K562 (cell line): ENCODE measurements at regions not wholly inside any gene's neighbourhood (a gene's known extent, or its start where the extent isn't known, plus 50 kb on each side); places are given as distances from the start of the nearest gene placed in this dataset.

Experiments used
- CTBP1 ChIP-seq: fragments of 450-650 bp; IDR thresholded peaks from 2 replicates; pipeline ENCODE4 v1.6.1; 2016; ENCODE audit warnings: borderline replicate concordance
- HNRNPK ChIP-seq: fragments of 200-400 bp; formaldehyde crosslinking; IDR thresholded peaks from one replicate; pipeline ENCODE4 v1.6.1; 2018; ENCODE audit warnings: mild to moderate bottlenecking, low read depth, low read length; ENCODE audit not compliant: poor library complexity, severe bottlenecking
- SIN3A ChIP-seq, 2 experiments: fragments of 150-350 bp in 1 of 2; IDR thresholded peaks; 2 replicates each; pipeline ENCODE4 v1.6.1; 2011 to 2016; ENCODE audit warnings: borderline replicate concordance in 2 of 2, low read depth in 2 of 2, low read length in 2 of 2, mild to moderate bottlenecking in 2 of 2, moderate library complexity in 2 of 2; ENCODE audit not compliant: control insufficient read depth in 1 of 2
- TEAD2 ChIP-seq: fragments of 450-650 bp; IDR thresholded peaks from 2 replicates; pipeline ENCODE4 v1.6.1; 2016; ENCODE audit warnings: missing genetic modification characterization, control low read depth, missing compliant biosample characterization
- ZBTB17 ChIP-seq: fragments of 450-650 bp; formaldehyde crosslinking; IDR thresholded peaks from 2 replicates; pipeline ENCODE4 v1.4.0; 2020; ENCODE audit warnings: mild to moderate bottlenecking
- TF ChIP-seq, protein P1 (sequence below), 3 experiments: IDR thresholded peaks in 2 of 3; conservative IDR thresholded peaks in 1 of 3; 2 replicates each; pipeline ENCODE4 v1.5.1; 2011 to 2012; ENCODE audit warnings: low read length in 3 of 3, mild to moderate bottlenecking in 3 of 3, control low read depth in 2 of 3, improper control_type of control experiment in 1 of 3, inconsistent platforms in 1 of 3, low read depth in 1 of 3, mixed read lengths in 1 of 3, moderate library complexity in 1 of 3; ENCODE audit not compliant: insufficient read depth in 2 of 3
- TF ChIP-seq, protein P2 (sequence below), 2 experiments: fragments of 450-650 bp; IDR thresholded peaks; 2 replicates each; pipeline ENCODE4 v1.6.1; 2016
- TF ChIP-seq, protein P3 (sequence below): fragments of 450-650 bp; IDR thresholded peaks from 2 replicates; pipeline ENCODE4 v1.6.1; 2016; ENCODE audit warnings: borderline replicate concordance
- TF ChIP-seq, protein P4 (sequence below), 2 experiments: fragments of 450-650 bp in 1 of 2; sonication (generic) in 1 of 2; formaldehyde crosslinking in 1 of 2; IDR thresholded peaks; 2 replicates each; pipeline versions ENCODE4 v1.7.1 to v1.9.0; 2016 to 2022; ENCODE audit warnings: inconsistent platforms in 1 of 2, mild to moderate bottlenecking in 1 of 2, missing genetic modification reagents in 1 of 2

DNA sequence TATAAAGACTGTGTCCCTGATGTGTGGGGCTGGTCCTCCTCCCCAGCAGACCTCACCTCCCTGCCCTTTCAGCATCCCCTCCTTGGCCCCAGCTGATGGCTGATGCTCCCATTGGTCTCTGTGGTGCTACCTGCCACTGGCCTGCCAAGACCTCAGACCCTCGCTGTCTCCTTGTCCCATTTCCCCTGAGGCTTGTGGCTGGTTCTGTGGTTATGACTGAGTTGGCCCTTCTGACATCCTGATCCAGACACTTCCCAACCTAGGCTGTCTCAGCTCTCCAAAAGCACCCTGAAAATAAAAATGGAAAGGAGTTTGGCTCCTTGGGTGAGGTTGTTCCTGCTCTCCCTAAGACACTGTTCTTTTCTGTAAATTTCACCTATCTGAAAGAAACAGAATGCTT is 214.2 kb downstream of the RPS24 start:
- TF ChIP-seq, protein P1, sequence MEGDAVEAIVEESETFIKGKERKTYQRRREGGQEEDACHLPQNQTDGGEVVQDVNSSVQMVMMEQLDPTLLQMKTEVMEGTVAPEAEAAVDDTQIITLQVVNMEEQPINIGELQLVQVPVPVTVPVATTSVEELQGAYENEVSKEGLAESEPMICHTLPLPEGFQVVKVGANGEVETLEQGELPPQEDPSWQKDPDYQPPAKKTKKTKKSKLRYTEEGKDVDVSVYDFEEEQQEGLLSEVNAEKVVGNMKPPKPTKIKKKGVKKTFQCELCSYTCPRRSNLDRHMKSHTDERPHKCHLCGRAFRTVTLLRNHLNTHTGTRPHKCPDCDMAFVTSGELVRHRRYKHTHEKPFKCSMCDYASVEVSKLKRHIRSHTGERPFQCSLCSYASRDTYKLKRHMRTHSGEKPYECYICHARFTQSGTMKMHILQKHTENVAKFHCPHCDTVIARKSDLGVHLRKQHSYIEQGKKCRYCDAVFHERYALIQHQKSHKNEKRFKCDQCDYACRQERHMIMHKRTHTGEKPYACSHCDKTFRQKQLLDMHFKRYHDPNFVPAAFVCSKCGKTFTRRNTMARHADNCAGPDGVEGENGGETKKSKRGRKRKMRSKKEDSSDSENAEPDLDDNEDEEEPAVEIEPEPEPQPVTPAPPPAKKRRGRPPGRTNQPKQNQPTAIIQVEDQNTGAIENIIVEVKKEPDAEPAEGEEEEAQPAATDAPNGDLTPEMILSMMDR (IDR thresholded peaks at IDR 0.05 in 2 of 3, conservative IDR thresholded peaks at IDR 0.05 in 1 of 3; ENCODE audit: insufficient read depth in 2 of 3, low read depth in 1 of 3, low read length in 3 of 3): no peak
- TF ChIP-seq SIN3A (IDR thresholded peaks at IDR 0.05; ENCODE audit: borderline replicate concordance in 2 of 2, control insufficient read depth in 1 of 2, low read depth in 2 of 2, low read length in 2 of 2) (no peak), HNRNPK (no peak), TEAD2 (tag) (no peak), CTBP1 (no peak), ZBTB17 (CRISPR knock-in tag) (no peak)
- TF ChIP-seq, protein P2, sequence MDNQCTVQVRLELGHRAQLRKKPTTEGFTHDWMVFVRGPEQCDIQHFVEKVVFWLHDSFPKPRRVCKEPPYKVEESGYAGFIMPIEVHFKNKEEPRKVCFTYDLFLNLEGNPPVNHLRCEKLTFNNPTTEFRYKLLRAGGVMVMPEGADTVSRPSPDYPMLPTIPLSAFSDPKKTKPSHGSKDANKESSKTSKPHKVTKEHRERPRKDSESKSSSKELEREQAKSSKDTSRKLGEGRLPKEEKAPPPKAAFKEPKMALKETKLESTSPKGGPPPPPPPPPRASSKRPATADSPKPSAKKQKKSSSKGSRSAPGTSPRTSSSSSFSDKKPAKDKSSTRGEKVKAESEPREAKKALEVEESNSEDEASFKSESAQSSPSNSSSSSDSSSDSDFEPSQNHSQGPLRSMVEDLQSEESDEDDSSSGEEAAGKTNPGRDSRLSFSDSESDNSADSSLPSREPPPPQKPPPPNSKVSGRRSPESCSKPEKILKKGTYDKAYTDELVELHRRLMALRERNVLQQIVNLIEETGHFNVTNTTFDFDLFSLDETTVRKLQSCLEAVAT (IDR thresholded peaks at IDR 0.05): no peak
- TF ChIP-seq, protein P3, sequence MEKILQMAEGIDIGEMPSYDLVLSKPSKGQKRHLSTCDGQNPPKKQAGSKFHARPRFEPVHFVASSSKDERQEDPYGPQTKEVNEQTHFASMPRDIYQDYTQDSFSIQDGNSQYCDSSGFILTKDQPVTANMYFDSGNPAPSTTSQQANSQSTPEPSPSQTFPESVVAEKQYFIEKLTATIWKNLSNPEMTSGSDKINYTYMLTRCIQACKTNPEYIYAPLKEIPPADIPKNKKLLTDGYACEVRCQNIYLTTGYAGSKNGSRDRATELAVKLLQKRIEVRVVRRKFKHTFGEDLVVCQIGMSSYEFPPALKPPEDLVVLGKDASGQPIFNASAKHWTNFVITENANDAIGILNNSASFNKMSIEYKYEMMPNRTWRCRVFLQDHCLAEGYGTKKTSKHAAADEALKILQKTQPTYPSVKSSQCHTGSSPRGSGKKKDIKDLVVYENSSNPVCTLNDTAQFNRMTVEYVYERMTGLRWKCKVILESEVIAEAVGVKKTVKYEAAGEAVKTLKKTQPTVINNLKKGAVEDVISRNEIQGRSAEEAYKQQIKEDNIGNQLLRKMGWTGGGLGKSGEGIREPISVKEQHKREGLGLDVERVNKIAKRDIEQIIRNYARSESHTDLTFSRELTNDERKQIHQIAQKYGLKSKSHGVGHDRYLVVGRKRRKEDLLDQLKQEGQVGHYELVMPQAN: no peak
- TF ChIP-seq, protein P4, sequence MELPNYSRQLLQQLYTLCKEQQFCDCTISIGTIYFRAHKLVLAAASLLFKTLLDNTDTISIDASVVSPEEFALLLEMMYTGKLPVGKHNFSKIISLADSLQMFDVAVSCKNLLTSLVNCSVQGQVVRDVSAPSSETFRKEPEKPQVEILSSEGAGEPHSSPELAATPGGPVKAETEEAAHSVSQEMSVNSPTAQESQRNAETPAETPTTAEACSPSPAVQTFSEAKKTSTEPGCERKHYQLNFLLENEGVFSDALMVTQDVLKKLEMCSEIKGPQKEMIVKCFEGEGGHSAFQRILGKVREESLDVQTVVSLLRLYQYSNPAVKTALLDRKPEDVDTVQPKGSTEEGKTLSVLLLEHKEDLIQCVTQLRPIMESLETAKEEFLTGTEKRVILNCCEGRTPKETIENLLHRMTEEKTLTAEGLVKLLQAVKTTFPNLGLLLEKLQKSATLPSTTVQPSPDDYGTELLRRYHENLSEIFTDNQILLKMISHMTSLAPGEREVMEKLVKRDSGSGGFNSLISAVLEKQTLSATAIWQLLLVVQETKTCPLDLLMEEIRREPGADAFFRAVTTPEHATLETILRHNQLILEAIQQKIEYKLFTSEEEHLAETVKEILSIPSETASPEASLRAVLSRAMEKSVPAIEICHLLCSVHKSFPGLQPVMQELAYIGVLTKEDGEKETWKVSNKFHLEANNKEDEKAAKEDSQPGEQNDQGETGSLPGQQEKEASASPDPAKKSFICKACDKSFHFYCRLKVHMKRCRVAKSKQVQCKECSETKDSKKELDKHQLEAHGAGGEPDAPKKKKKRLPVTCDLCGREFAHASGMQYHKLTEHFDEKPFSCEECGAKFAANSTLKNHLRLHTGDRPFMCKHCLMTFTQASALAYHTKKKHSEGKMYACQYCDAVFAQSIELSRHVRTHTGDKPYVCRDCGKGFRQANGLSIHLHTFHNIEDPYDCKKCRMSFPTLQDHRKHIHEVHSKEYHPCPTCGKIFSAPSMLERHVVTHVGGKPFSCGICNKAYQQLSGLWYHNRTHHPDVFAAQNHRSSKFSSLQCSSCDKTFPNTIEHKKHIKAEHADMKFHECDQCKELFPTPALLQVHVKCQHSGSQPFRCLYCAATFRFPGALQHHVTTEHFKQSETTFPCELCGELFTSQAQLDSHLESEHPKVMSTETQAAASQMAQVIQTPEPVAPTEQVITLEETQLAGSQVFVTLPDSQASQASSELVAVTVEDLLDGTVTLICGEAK (IDR thresholded peaks at IDR 0.05): no peak
- TF ChIP-seq, protein P4 (CRISPR knock-in tag; IDR thresholded peaks at IDR 0.05): no peak
